Nucleus accumbens (tissue), 56 donors: ENCODE measurements at regions not wholly inside any gene's neighbourhood (a gene's known extent, or its start where the extent isn't known, plus 50 kb on each side); places are given as distances from the start of the nearest gene placed in this dataset.
"Not testable (repeated sequence)": the region's sequence is repeated elsewhere in the genome, so short reads cannot be mapped to it uniquely, and the experiment has no call there.

Experiments used
- DNase-seq, 56 donors: peaks; one replicate each; lab custom pipeline; 2025; lab: John Stamatoyannopoulos, UW

DNA sequence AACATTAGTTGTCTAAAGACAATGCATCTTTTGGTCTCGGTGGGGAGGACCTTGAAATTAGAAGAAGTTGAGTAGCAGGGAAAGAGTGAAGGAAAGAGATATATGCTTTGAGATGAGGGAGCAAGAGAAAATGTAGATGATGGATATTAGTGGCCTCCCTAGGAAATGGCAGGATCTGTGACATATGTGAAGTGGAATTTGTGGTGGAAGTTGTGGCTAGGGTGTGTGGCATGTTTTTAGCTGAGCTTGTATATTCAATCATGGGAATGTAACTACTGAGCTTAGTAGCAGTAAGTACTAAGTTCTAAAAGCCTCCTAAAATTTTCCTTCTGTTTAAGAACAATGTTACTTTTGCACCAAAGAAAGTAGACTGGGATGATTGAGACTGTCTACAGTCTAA, 382.8 kb upstream of the CTSO start:
- no peak for DNase-seq

- DNase-seq = no peak
Observed at GRCh38 chr4:156335721-156336120, 382.1 kb upstream of the CTSO start.

- no peak for DNase-seq
Observed at GRCh38 chr4:156330436-156331031, 376.9 kb upstream of the CTSO start.

DNA sequence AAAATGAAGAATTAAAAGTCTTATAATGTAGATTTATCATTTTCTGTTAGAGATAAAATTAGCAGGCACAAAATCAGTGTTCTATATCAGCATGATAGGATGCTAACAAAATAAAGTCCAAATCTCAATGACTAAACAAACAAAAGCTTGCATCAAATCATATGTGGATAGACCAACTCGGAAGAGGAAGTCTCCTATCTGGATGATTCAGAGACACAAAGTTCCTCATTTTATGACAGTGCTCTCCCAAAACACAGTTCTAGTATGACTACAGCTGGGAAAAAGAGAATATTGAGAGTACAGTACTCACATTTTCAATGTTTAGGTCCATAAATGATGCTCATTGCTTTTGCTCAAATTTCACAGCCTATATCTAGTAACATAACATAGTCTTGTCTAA, 376.1 kb upstream of the CTSO start:
- DNase-seq = no peak

- DNase-seq = no peak
Observed at GRCh38 chr4:156328882-156329281, 375.2 kb upstream of the CTSO start.

- no peak for DNase-seq
Observed at GRCh38 chr4:156326246-156326645, 372.6 kb upstream of the CTSO start.

- DNase-seq = no peak
Observed at GRCh38 chr4:156322592-156322991, 368.9 kb upstream of the CTSO start.

DNA sequence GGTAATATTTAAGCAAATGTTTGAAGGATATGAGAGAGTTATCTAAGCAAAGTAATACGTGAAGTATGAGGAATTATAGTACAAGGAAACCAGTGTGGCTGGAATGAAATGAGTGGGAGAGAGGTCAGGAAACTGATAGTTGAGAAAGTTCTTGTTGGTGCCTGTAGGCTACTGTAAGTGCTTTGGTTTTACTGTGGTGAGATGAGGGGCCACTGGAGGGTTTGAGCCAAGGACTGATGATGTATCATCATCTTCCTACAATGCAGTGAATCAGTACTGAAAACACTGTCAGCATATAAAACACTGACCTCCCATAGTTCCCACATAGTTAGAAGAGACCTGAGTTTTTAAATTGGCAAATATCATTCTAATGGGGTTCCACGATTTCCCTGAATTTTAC, 367.5 kb upstream of the CTSO start:
- no peak for DNase-seq

DNA sequence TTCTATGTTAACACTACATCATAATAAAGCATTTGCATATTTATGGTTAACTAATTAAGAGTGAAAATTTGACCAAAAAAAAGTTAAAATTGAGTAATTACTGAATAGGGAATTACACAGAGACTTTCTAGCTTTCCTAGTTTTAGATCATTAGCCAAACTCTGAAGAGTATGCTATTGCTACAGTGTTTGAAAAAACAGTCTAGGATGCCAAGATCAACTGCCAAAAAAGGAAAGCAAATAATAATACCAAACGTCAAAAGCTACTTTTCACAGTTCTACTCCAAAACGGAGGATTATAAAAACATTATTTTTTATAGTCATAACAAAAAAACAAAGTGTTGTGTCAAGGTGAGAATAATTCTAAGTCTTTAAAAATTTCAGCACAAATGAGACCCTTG, 359.8 kb upstream of the CTSO start:
- DNase-seq = no peak

DNA sequence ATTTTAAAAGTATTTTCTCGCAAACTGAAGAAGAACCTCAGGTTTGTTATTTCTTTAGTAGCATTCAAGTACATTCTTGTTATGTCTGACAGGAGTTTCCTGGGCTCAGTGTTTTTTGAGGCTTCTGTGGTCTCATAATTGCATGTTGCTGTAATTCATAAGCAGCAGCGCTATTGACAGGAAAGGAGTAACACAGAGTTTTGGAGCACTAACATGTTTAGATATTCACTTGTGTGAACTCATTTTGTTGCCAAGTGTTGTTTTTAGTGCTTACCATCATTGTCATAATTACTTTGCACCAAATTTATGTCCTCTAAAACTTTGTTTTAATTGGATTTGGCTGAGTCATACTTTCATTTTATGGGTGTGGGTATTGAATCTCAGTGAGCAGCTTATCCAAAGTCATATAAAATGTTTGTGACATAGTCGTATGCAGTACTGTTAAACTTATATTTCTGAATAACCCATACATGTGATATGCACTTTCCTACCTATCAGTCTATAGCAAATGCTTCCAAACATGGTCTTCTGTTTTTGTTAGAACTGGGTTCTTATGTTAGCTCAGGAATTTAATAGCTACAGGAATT, 358.7 kb upstream of the CTSO start:
- no peak for DNase-seq

- no peak for DNase-seq
Observed at GRCh38 chr4:156309031-156309430, 355.4 kb upstream of the CTSO start.

GRCh38 chr4:156303708-156304107, 350.0 kb upstream of the CTSO start:
- DNase-seq = no peak

- DNase-seq = peak in 8 of 56 donors; percentile 1 to 18 (median 3)
Observed at GRCh38 chr4:156298230-156298629, 344.6 kb upstream of the CTSO start.

DNA sequence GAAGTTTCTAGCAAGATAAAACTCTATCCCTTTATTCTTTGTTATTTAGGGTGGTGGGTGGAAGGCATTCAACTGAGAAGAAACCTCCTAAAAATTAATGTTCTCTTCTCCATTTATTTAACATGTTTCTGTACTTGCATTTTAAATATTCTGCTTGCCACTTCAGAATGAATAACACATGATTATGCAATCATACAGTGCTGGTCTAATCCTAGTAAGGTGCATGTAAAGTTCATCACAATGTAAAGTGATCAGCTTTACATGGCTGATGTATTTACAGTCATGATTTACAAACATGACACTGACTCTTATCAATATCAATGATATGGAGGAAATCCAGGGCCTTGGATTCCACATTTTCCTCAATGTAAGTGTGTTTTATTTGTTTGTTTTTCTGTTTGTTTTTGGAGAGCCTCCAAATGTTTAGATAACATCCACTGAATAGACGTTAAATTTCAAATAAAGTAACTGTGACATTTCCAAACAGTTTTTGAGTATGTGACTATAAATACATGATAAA, 342.1 kb upstream of the CTSO start:
- DNase-seq = no peak

GRCh38 chr4:156294577-156294976, 340.9 kb upstream of the CTSO start:
- DNase-seq = no peak

DNA sequence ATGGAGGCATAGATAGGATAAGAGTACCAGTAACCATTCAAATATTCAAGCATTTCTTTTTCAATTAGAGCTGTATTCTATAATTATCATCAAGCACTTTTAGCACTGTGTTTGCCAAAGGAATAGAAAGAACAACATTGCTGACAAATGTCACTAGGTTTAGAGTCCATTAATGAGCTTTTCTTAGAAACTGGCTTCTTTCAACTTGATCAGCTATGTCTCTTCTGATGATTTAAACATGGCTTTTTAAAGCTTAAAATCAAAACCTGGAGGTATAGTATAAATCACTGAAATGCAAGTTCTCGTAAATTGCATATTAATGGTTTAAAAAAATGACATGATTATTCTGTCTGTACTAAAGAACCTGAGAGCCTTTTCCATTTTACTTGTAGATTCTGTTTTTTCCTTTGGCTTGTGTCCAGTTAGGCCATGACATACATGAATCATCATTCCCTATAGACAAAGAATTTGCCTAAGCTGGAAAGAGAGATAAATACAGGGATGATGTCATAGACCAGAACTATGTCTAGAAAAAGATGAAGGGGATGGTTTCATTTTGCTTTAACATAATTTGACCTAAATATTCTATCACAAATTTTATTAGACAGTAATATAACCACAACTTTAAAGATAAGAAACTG, 340.1 kb upstream of the CTSO start:
- no peak for DNase-seq

DNA sequence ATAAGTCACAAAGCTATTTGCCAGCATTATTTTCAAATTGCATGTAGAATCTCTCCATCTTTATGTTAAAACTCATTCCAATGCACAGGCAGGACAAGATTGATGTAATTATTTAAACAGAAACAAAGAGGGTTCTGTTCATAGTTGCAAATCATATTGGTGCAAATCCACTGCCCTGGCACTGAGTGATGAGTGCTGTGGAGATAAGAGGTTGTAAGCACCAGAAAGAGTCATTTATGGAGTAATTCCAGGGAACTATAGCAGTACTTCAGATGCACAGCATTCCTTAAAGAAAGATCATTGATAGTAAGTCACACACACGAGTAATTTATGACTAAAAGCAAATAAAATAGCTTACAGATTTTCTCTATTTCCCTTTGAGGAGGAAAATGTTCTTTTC, 337.7 kb upstream of the CTSO start:
- no peak for DNase-seq

GRCh38 chr4:156290811-156291210, 337.1 kb upstream of the CTSO start:
- no peak for DNase-seq

DNA sequence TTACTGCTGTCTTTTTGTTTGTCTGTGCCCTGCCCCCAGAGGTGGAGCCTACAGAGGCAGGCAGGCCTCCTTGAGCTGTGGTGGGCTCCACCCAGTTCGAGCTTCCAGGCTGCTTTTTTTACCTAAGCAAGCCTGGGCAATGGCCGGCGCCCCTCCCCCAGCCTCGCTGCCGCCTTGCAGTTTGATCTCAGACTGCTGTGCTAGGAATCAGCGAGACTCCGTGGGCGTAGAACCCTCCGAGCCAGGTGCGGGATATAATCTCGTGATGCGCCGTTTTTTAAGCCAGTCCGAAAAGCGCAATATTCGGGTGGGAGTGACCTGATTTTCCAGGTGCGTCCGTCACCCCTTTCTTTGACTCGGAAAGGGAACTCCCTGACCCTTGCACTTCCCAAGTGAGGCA, 336.4 kb upstream of the CTSO start:
- DNase-seq = not testable (repeated sequence)

DNA sequence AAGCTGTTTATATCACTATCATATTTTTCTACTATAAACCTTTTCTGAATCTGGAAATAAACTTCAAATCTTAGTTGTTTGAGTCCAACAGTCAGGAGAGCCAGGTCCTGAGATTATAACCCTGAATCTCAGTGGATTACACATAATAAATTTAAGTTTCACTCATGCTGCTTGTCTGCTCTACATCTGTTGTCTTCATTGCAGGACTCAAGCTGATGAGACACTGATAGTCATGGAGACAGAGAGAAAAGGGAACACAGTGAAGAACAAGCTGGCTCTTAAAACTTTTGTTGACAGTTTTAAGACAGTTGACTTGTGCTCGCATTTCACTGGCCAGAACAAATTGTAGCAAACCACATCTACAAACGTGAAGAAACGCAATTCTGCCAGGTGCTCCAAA, 327.0 kb upstream of the CTSO start:
- DNase-seq = no peak

GRCh38 chr4:156265407-156265806, 311.7 kb upstream of the CTSO start:
- DNase-seq = no peak

GRCh38 chr4:156261230-156261629, 307.6 kb upstream of the CTSO start:
- no peak for DNase-seq
